HG03064 (cell line): ENCODE measurements at regions not wholly inside any gene's neighbourhood (a gene's known extent, or its start where the extent isn't known, plus 50 kb on each side); places are given as distances from the start of the nearest gene placed in this dataset.
"Not testable (repeated sequence)": the region's sequence is repeated elsewhere in the genome, so short reads cannot be mapped to it uniquely, and the experiment has no call there.

Experiments used
- ATAC-seq: cut with Tn5 transposase; IDR thresholded peaks from one replicate; pipeline ENCODE4 v1.9.1; 2021; ENCODE audit warnings: low read depth; ENCODE audit not compliant: unreplicated experiment

- ATAC-seq, result not testable (repeated sequence)
Measured at GRCh38 chr9:67708109-67708508, 150.6 kb upstream of the ANKRD20A1 start.

GRCh38 chr9:67711429-67711828 lies 147.3 kb upstream of the ANKRD20A1 start:
- ATAC-seq, result not testable (repeated sequence)

GRCh38 chr9:67711931-67712330 lies 146.8 kb upstream of the ANKRD20A1 start:
- ATAC-seq, result not testable (repeated sequence)

- ATAC-seq, result not testable (repeated sequence)
Measured at GRCh38 chr9:67712956-67713355, 145.8 kb upstream of the ANKRD20A1 start.

GRCh38 chr9:67717830-67718388 lies 140.8 kb upstream of the ANKRD20A1 start:
- not testable (repeated sequence) for ATAC-seq

- not testable (repeated sequence) for ATAC-seq
Measured at GRCh38 chr9:67720491-67720890, 138.2 kb upstream of the ANKRD20A1 start.

- ATAC-seq, result peak; percentile 74
Measured at GRCh38 chr9:67722460-67723090, 136.2 kb upstream of the ANKRD20A1 start.

GRCh38 chr9:67723185-67723584 lies 135.5 kb upstream of the ANKRD20A1 start:
- not testable (repeated sequence) for ATAC-seq

GRCh38 chr9:67724885-67725284 lies 133.8 kb upstream of the ANKRD20A1 start:
- not testable (repeated sequence) for ATAC-seq

- not testable (repeated sequence) for ATAC-seq
Measured at GRCh38 chr9:67726213-67726988, 132.3 kb upstream of the ANKRD20A1 start.

GRCh38 chr9:67763133-67763532 lies 95.6 kb upstream of the ANKRD20A1 start:
- not testable (repeated sequence) for ATAC-seq

GRCh38 chr9:67771807-67772206 lies 86.9 kb upstream of the ANKRD20A1 start:
- ATAC-seq, result not testable (repeated sequence)

- ATAC-seq, result not testable (repeated sequence)
Measured at GRCh38 chr9:67800170-67800569, 58.6 kb upstream of the ANKRD20A1 start.
